ENCODE measurements at regions not wholly inside any gene's neighbourhood (a gene's known extent, or its start where the extent isn't known, plus 50 kb on each side); places are given as distances from the start of the nearest gene placed in this dataset.

- DNase-seq: no peak
Observed at GRCh38 chr17:68658999-68659780, 58.0 kb upstream of the FAM20A start.

GRCh38 chr17:68657576-68657975 is 56.4 kb upstream of the FAM20A start:
- no peak for DNase-seq

- no peak for DNase-seq
Observed at GRCh38 chr17:68657166-68657565, 56.0 kb upstream of the FAM20A start.

DNA sequence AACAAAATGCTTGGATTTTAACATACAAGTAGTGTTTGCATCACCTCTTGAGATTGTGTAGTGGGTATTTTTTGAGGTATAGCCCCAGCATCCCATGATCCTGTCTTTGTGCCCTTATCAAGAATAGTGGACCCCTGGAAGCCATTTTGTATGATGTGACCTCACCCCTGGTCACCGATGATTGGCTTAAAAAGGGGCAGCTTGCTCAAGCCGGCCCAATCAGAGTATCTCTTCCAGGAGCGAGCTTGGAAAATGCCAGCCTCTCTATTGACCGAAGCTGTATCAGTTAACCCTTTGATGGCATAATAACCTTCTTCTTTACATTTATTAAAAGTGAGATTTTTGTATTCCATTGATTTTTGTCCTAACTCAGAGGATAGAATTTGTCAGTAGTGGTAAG is 55.5 kb upstream of the FAM20A start:
- DNase-seq: no peak

Measured in NCI-H187 (cell line).